Smooth muscle cell (in vitro differentiated cells): ENCODE measurements at regions not wholly inside any gene's neighbourhood (a gene's known extent, or its start where the extent isn't known, plus 50 kb on each side); places are given as distances from the start of the nearest gene placed in this dataset.

Experiments used
- DNase-seq: peaks from one replicate; lab custom pipeline; 2025; ENCODE audit not compliant: unreplicated experiment; lab: John Stamatoyannopoulos, UW
- H2AFZ ChIP-seq: fragments of 200-600 bp; sonication (generic); 2 replicates; pipeline ENCODE4 v1.6.0; 2016; ENCODE audit warnings: antibody characterized with exemption, low read depth, mild to moderate bottlenecking
- H3F3A ChIP-seq: fragments of 200-600 bp; sonication (generic); 2 replicates; pipeline ENCODE4 v1.6.0; 2017; ENCODE audit warnings: antibody characterized with exemption, low read depth
- H3K27ac ChIP-seq: fragments of 200-600 bp; sonication (generic); 2 replicates; pipeline ENCODE4 v1.5.1; 2016; ENCODE audit warnings: low read depth, mild to moderate bottlenecking
- H3K27me3 ChIP-seq: fragments of 200-600 bp; sonication (generic); 2 replicates; pipeline ENCODE4 v1.6.1; 2016; ENCODE audit warnings: low read depth, mild to moderate bottlenecking
- H3K36me3 ChIP-seq: fragments of 200-600 bp; sonication (generic); 2 replicates; pipeline ENCODE4 v1.5.1; 2016; ENCODE audit warnings: low read depth
- H3K4me1 ChIP-seq: fragments of 200-600 bp; sonication (generic); 2 replicates; pipeline ENCODE4 v1.5.1; 2016; ENCODE audit warnings: low read depth
- H3K4me2 ChIP-seq: fragments of 200-600 bp; sonication (generic); 2 replicates; pipeline ENCODE4 v1.6.0; 2016; ENCODE audit warnings: mild to moderate bottlenecking
- H3K4me3 ChIP-seq: fragments of 200-600 bp; sonication (generic); 2 replicates; pipeline ENCODE4 v1.5.1; 2016; ENCODE audit warnings: mild to moderate bottlenecking
- H3K79me2 ChIP-seq: fragments of 200-600 bp; sonication (generic); 2 replicates; pipeline ENCODE4 v1.6.0; 2016; ENCODE audit warnings: low read depth, mild to moderate bottlenecking
- H3K9ac ChIP-seq: fragments of 200-600 bp; sonication (generic); 2 replicates; pipeline ENCODE4 v1.6.0; 2016; ENCODE audit warnings: low read depth
- H3K9me3 ChIP-seq: fragments of 200-600 bp; sonication (generic); replicated peaks from 2 replicates; pipeline ENCODE4 v1.5.1; 2016; ENCODE audit warnings: low read depth
- H4K20me1 ChIP-seq: fragments of 200-600 bp; sonication (generic); 2 replicates; pipeline ENCODE4 v1.6.0; 2016; ENCODE audit warnings: low read depth
- CTCF ChIP-seq: fragments of 200-600 bp; sonication (generic); IDR thresholded peaks from 2 replicates; pipeline ENCODE4 v1.5.1; 2017; ENCODE audit warnings: borderline replicate concordance, mild to moderate bottlenecking, antibody characterized with exemption; ENCODE audit not compliant: insufficient read depth, poor library complexity, severe bottlenecking
- WGBS: methylation state at CpG from one replicate; pipeline ENCODE4 v1.1.7; 2016; ENCODE audit warnings: low lambda C conversion rate; 5-methylcytosine and 5-hydroxymethylcytosine counted together

GRCh38 chr9:95729046-95729445 is 146.4 kb upstream of the ERCC6L2 start:
- Histone ChIP-seq H3K27ac (no peak overlapping the region), H3K9ac (no peak overlapping the region), H2AFZ (no peak overlapping the region), H3K4me2 (no peak overlapping the region), H3K79me2 (no peaks in the 10 kb centered on the region), H3K4me1 (no peaks in the 10 kb centered on the region), H3K4me3 (no peak overlapping the region), H4K20me1 (no peaks in the 10 kb centered on the region), H3K36me3 (no peaks in the 10 kb centered on the region), H3K27me3 (no peaks in the 10 kb centered on the region), H3F3A (no peaks in the 10 kb centered on the region), H3K9me3 (no peaks in the 10 kb centered on the region)
- WGBS: 98% methylated on average over 22 of the region's 34 CpGs
- no peak for DNase-seq
- no peak for TF ChIP-seq CTCF

- Histone ChIP-seq H3K9me3 (no peaks in the 10 kb centered on the region), H3K27me3 (no peaks in the 10 kb centered on the region), H3K27ac (no peak overlapping the region), H3K4me1 (no peaks in the 10 kb centered on the region), H3K79me2 (no peaks in the 10 kb centered on the region), H3K9ac (no peak overlapping the region), H3K36me3 (no peaks in the 10 kb centered on the region), H3K4me2 (no peak overlapping the region), H4K20me1 (no peaks in the 10 kb centered on the region), H2AFZ (no peak overlapping the region), H3F3A (no peaks in the 10 kb centered on the region), H3K4me3 (no peak overlapping the region)
- no peak for DNase-seq
- no peak for TF ChIP-seq CTCF
- WGBS: 98% methylated on average over 7 of the region's 7 CpGs
Observed at GRCh38 chr9:95727947-95728520, 147.5 kb upstream of the ERCC6L2 start.

GRCh38 chr9:95726756-95727155 is 148.7 kb upstream of the ERCC6L2 start:
- Histone ChIP-seq H3F3A (no peaks in the 10 kb centered on the region), H3K9me3 (no peaks in the 10 kb centered on the region), H3K4me1 (no peaks in the 10 kb centered on the region), H2AFZ (no peak overlapping the region), H3K4me3 (no peak overlapping the region), H4K20me1 (no peaks in the 10 kb centered on the region), H3K36me3 (no peaks in the 10 kb centered on the region), H3K27ac (no peak overlapping the region), H3K27me3 (no peaks in the 10 kb centered on the region), H3K9ac (no peak overlapping the region), H3K79me2 (no peaks in the 10 kb centered on the region), H3K4me2 (no peak overlapping the region)
- 85% methylated on average over 2 of the region's 2 CpGs for WGBS
- no peak for DNase-seq
- TF ChIP-seq CTCF: peak; percentile 78

- no peak overlapping the region for H3K27ac ChIP-seq
- H3K4me3 ChIP-seq: no peak overlapping the region
- peak overlapping the region; percentile 40 for H3K4me2 ChIP-seq
- H3K36me3 ChIP-seq: no peaks in the 10 kb centered on the region
- H3K9ac ChIP-seq: no peak overlapping the region
- H2AFZ ChIP-seq: no peak overlapping the region
- H3K27me3 ChIP-seq: no peaks in the 10 kb centered on the region
- DNase-seq: no peak
- H3K79me2 ChIP-seq: no peaks in the 10 kb centered on the region
- H3K9me3 ChIP-seq: no peaks in the 10 kb centered on the region
- TF ChIP-seq CTCF: no peak
- H4K20me1 ChIP-seq: no peaks in the 10 kb centered on the region
- WGBS: 78% methylated on average over 4 of the region's 4 CpGs
- no peaks in the 10 kb centered on the region for H3K4me1 ChIP-seq
- H3F3A ChIP-seq: no peaks in the 10 kb centered on the region
Observed at GRCh38 chr9:95725045-95725444, 150.4 kb upstream of the ERCC6L2 start.
